DMS53 treated with DMSO at 0.1 percent for 48 hours (cell line): ENCODE measurements at regions not wholly inside any gene's neighbourhood (a gene's known extent, or its start where the extent isn't known, plus 50 kb on each side); places are given as distances from the start of the nearest gene placed in this dataset.

ENCODE experiments used
- DNase-seq: peaks from one replicate; lab custom pipeline; 2025; ENCODE audit not compliant: unreplicated experiment; lab: John Stamatoyannopoulos, UW

GRCh38 chr14:65794674-65795279 lies 382.2 kb downstream of the FUT8 start:
- no peak for DNase-seq

- no peak for DNase-seq
These were observed 385.7 kb downstream of the FUT8 start for GRCh38 chr14:65798216-65798615.

- no peak for DNase-seq
These were observed 388.2 kb downstream of the FUT8 start for GRCh38 chr14:65800694-65801093.

GRCh38 chr14:65802196-65802595 lies 389.7 kb downstream of the FUT8 start:
- DNase-seq, result no peak

- no peak for DNase-seq
These were observed 391.4 kb downstream of the FUT8 start for GRCh38 chr14:65803885-65804284.

GRCh38 chr14:65804439-65805112 lies 392.0 kb downstream of the FUT8 start:
- no peak for DNase-seq

GRCh38 chr14:65805113-65805473 lies 392.6 kb downstream of the FUT8 start:
- no peak for DNase-seq

GRCh38 chr14:65808390-65808789 lies 395.9 kb downstream of the FUT8 start:
- DNase-seq, result no peak

- DNase-seq, result peak; percentile 48
These were observed 397.8 kb downstream of the FUT8 start for GRCh38 chr14:65810322-65810721.

- no peak for DNase-seq
These were observed 401.3 kb downstream of the FUT8 start for GRCh38 chr14:65813760-65814384.

- no peak for DNase-seq
These were observed 402.6 kb downstream of the FUT8 start for GRCh38 chr14:65815127-65815526.

GRCh38 chr14:65817011-65817410 lies 404.5 kb downstream of the FUT8 start:
- DNase-seq, result no peak

GRCh38 chr14:65819569-65819968 lies 407.0 kb downstream of the FUT8 start:
- no peak for DNase-seq

- no peak for DNase-seq
These were observed 408.8 kb downstream of the FUT8 start for GRCh38 chr14:65821224-65821753.

GRCh38 chr14:65824285-65824977 lies 411.9 kb downstream of the FUT8 start:
- DNase-seq, result peak; percentile 28

GRCh38 chr14:65824978-65825299 lies 412.4 kb downstream of the FUT8 start:
- DNase-seq, result no peak

- no peak for DNase-seq
These were observed 414.4 kb downstream of the FUT8 start for GRCh38 chr14:65826946-65827345.

- no peak for DNase-seq
These were observed 415.0 kb downstream of the FUT8 start for GRCh38 chr14:65827520-65827919.

GRCh38 chr14:65828396-65828795 lies 415.9 kb downstream of the FUT8 start:
- DNase-seq, result no peak

GRCh38 chr14:65832431-65833266 lies 420.1 kb downstream of the FUT8 start:
- no peak for DNase-seq

GRCh38 chr14:65833267-65833880 lies 420.8 kb downstream of the FUT8 start:
- no peak for DNase-seq
